ENCODE measurements at regions not wholly inside any gene's neighbourhood (a gene's known extent, or its start where the extent isn't known, plus 50 kb on each side); places are given as distances from the start of the nearest gene placed in this dataset.

- 75 to 84% methylated on average over 5 of the region's 5 CpGs for WGBS, 2 donors
Observed at GRCh38 chr14:87045956-87046355, 947.0 kb downstream of the GALC start.

GRCh38 chr14:87045246-87045645 is 947.7 kb downstream of the GALC start:
- Histone ChIP-seq H3K27ac (ENCODE audit: low read depth in 1 of 2, low read length in 1 of 2) (no peak overlapping the region), H3K36me3 (ENCODE audit: control insufficient read depth in 4 of 4, insufficient read depth in 4 of 4, low read length in 4 of 4) (no peaks in the 10 kb centered on the region), H3K9ac (ENCODE audit: insufficient read depth in 1 of 2, low read length in 2 of 2) (no peak overlapping the region), H3K4me1 (ENCODE audit: control insufficient read depth in 5 of 5, insufficient read depth in 5 of 5, low read length in 5 of 5) (no peaks in the 10 kb centered on the region), H3K27me3 (ENCODE audit: control insufficient read depth in 3 of 3, insufficient read depth in 3 of 3, low read length in 2 of 3) (no peaks in the 10 kb centered on the region), H3K9me3 (ENCODE audit: control insufficient read depth in 4 of 4, insufficient read depth in 3 of 4, low read length in 3 of 4) (no peaks in the 10 kb centered on the region), H3K4me3 (no peak overlapping the region)
- no peak for TF ChIP-seq CTCF (IDR thresholded peaks at IDR 0.05; ENCODE audit: control extremely low read depth, extremely low read depth)
- ATAC-seq (ENCODE audit: insufficient read depth, low FRiP score) (no peak), DNase-seq (no peak)
- 67 to 74% methylated on average over 3 of the region's 3 CpGs for WGBS, 2 donors

More at GRCh38 chr14:87045956-87046355, 947.0 kb downstream of the GALC start:
- H3K4me1 ChIP-seq (ENCODE audit: control insufficient read depth in 5 of 5, insufficient read depth in 5 of 5, low read length in 5 of 5) = no peaks in the 10 kb centered on the region
- H3K4me3 ChIP-seq = no peak overlapping the region
- H3K9me3 ChIP-seq (ENCODE audit: control insufficient read depth in 4 of 4, insufficient read depth in 3 of 4, low read length in 3 of 4) = no peaks in the 10 kb centered on the region
- H3K27ac ChIP-seq (ENCODE audit: low read depth in 1 of 2, low read length in 1 of 2) = no peak overlapping the region
- no peak for TF ChIP-seq CTCF (IDR thresholded peaks at IDR 0.05; ENCODE audit: control extremely low read depth, extremely low read depth)
- ATAC-seq (ENCODE audit: insufficient read depth, low FRiP score) = no peak
- H3K9ac ChIP-seq (ENCODE audit: insufficient read depth in 1 of 2, low read length in 2 of 2) = no peak overlapping the region
- H3K27me3 ChIP-seq (ENCODE audit: control insufficient read depth in 3 of 3, insufficient read depth in 3 of 3, low read length in 2 of 3) = no peaks in the 10 kb centered on the region
- no peak for DNase-seq
- H3K36me3 ChIP-seq (ENCODE audit: control insufficient read depth in 4 of 4, insufficient read depth in 4 of 4, low read length in 4 of 4) = no peaks in the 10 kb centered on the region

- no peak for TF ChIP-seq CTCF (IDR thresholded peaks at IDR 0.05; ENCODE audit: control extremely low read depth, extremely low read depth)
Observed at GRCh38 chr14:87044807-87045206, 948.2 kb downstream of the GALC start.

GRCh38 chr14:87043667-87044200 is 949.2 kb downstream of the GALC start:
- no peak overlapping the region for H3K27ac ChIP-seq (ENCODE audit: low read depth in 1 of 2, low read length in 1 of 2)
- no peak for DNase-seq
- H3K27me3 ChIP-seq (ENCODE audit: control insufficient read depth in 3 of 3, insufficient read depth in 3 of 3, low read length in 2 of 3) = no peaks in the 10 kb centered on the region
- no peak overlapping the region for H3K4me3 ChIP-seq
- H3K36me3 ChIP-seq (ENCODE audit: control insufficient read depth in 4 of 4, insufficient read depth in 4 of 4, low read length in 4 of 4) = no peaks in the 10 kb centered on the region
- no peak for ATAC-seq (ENCODE audit: insufficient read depth, low FRiP score)
- no peak for TF ChIP-seq CTCF (IDR thresholded peaks at IDR 0.05; ENCODE audit: control extremely low read depth, extremely low read depth)
- no peaks in the 10 kb centered on the region for H3K9me3 ChIP-seq (ENCODE audit: control insufficient read depth in 4 of 4, insufficient read depth in 3 of 4, low read length in 3 of 4)
- H3K9ac ChIP-seq (ENCODE audit: insufficient read depth in 1 of 2, low read length in 2 of 2) = no peak overlapping the region
- WGBS, 2 donors = 76 to 83% methylated on average over 4 of the region's 4 CpGs
- H3K4me1 ChIP-seq (ENCODE audit: control insufficient read depth in 5 of 5, insufficient read depth in 5 of 5, low read length in 5 of 5) = no peaks in the 10 kb centered on the region

More at GRCh38 chr14:87044807-87045206, 948.2 kb downstream of the GALC start:
- DNase-seq (peak in 1 of 3 donors; percentile 4), ATAC-seq (ENCODE audit: insufficient read depth, low FRiP score) (no peak)
- Histone ChIP-seq H3K27ac (ENCODE audit: low read depth in 1 of 2, low read length in 1 of 2) (no peak overlapping the region), H3K36me3 (ENCODE audit: control insufficient read depth in 4 of 4, insufficient read depth in 4 of 4, low read length in 4 of 4) (no peaks in the 10 kb centered on the region), H3K4me1 (ENCODE audit: control insufficient read depth in 5 of 5, insufficient read depth in 5 of 5, low read length in 5 of 5) (no peaks in the 10 kb centered on the region), H3K27me3 (ENCODE audit: control insufficient read depth in 3 of 3, insufficient read depth in 3 of 3, low read length in 2 of 3) (no peaks in the 10 kb centered on the region), H3K9ac (ENCODE audit: insufficient read depth in 1 of 2, low read length in 2 of 2) (no peak overlapping the region), H3K4me3 (no peak overlapping the region), H3K9me3 (ENCODE audit: control insufficient read depth in 4 of 4, insufficient read depth in 3 of 4, low read length in 3 of 4) (no peaks in the 10 kb centered on the region)
- 35 to 37% methylated on average over 1 of the region's 1 CpG for WGBS, 2 donors
